SK-N-MC (cell line): ENCODE measurements at regions not wholly inside any gene's neighbourhood (a gene's known extent, or its start where the extent isn't known, plus 50 kb on each side); places are given as distances from the start of the nearest gene placed in this dataset.

Experiments
- EZH2 ChIP-seq: fragments of 200-600 bp; sonication (generic); IDR thresholded peaks from one replicate; pipeline ENCODE4 v1.6.1; 2017; ENCODE audit warnings: antibody characterized with exemption
- POLR2AphosphoS5 ChIP-seq: IDR thresholded peaks from 2 replicates; pipeline ENCODE4 v1.6.1; 2012; ENCODE audit warnings: mild to moderate bottlenecking, low read depth, low read length, borderline replicate concordance

GRCh38 chr2:194619366-194619765 is 1037.7 kb upstream of the SLC39A10 start:
- no peak for TF ChIP-seq EZH2
- TF ChIP-seq POLR2AphosphoS5 = no peak
